Epithelial cell of esophagus (primary cell): ENCODE measurements at regions not wholly inside any gene's neighbourhood (a gene's known extent, or its start where the extent isn't known, plus 50 kb on each side); places are given as distances from the start of the nearest gene placed in this dataset.

Source experiments
- DNase-seq: peaks from one replicate; pipeline ENCODE4 v3.0.0; 2010; ENCODE audit warnings: low read depth
- H3K4me3 ChIP-seq: 2 replicates; pipeline ENCODE4 v1.5.1; 2011; ENCODE audit warnings: mild to moderate bottlenecking, low read length, control low read depth
- TF ChIP-seq, protein P1 (sequence below): IDR thresholded peaks from 2 replicates; pipeline ENCODE4 v1.5.1; 2011; ENCODE audit warnings: low read depth, mild to moderate bottlenecking, low read length, control low read depth, inconsistent platforms; ENCODE audit not compliant: insufficient read depth; ENCODE audit errors: missing control alignments

DNA sequence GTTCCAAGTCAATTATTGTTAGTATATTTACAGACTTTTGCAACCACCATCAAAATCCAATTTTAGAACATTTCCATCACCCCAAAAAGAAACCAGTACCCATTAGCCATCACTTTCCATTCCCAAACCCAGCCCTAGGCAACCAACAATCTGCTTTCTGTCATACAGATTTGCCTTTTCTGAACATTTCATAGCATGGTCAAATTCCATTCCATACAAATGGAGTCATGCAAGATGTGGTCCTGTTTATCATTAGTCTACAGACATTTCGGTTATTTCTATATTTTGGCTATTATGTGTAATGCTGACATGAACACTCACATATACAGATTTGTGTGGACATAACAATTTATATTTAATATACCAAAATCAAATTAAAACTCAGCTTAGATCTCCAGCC is 508.7 kb downstream of the ZNF674 start:
- H3K4me3 ChIP-seq, result no peak overlapping the region
- no peak for DNase-seq
- TF ChIP-seq, protein P1, sequence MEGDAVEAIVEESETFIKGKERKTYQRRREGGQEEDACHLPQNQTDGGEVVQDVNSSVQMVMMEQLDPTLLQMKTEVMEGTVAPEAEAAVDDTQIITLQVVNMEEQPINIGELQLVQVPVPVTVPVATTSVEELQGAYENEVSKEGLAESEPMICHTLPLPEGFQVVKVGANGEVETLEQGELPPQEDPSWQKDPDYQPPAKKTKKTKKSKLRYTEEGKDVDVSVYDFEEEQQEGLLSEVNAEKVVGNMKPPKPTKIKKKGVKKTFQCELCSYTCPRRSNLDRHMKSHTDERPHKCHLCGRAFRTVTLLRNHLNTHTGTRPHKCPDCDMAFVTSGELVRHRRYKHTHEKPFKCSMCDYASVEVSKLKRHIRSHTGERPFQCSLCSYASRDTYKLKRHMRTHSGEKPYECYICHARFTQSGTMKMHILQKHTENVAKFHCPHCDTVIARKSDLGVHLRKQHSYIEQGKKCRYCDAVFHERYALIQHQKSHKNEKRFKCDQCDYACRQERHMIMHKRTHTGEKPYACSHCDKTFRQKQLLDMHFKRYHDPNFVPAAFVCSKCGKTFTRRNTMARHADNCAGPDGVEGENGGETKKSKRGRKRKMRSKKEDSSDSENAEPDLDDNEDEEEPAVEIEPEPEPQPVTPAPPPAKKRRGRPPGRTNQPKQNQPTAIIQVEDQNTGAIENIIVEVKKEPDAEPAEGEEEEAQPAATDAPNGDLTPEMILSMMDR, result no peak

DNA sequence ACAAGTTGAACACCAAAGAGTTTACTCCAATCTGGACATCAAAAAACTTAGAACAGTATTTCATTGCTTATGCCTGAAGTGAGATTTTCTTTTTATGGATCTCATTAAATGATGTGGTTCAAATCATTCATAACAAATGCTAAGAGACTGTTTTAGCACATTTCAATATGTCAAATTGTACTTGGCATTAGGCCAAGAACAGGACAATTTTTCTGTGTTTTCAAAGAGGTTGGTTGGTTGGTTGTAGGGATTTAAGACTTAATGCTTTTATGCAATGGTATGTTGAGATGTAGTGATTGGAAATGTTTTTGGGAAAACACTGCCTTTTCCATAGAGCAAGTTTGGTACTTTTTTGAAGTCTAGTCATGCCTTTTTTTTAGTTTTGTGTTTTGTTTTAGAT is 510.4 kb downstream of the ZNF674 start:
- TF ChIP-seq, protein P1, result no peak
- no peak for DNase-seq
- H3K4me3 ChIP-seq, result no peak overlapping the region

DNA sequence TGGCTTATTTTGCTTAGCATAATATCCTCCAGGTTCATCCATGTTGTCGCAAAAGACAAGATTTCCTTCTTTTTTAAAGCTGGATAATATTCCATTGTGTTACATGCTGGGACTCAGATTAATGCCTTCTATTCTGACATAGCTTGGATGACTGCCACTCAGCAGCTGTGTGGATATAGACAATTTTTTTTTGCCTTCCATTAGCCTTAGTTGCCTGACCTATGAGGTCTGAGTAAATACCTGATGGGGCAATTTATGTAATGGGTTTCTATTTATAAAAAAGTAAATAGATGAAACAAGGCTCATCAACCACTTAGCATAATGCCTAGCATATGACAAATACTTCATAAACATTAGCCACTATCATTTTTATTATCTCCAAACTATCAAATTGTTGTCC is 515.4 kb downstream of the ZNF674 start:
- TF ChIP-seq, protein P1, result no peak
- DNase-seq, result peak; percentile 39
- no peak overlapping the region for H3K4me3 ChIP-seq

DNA sequence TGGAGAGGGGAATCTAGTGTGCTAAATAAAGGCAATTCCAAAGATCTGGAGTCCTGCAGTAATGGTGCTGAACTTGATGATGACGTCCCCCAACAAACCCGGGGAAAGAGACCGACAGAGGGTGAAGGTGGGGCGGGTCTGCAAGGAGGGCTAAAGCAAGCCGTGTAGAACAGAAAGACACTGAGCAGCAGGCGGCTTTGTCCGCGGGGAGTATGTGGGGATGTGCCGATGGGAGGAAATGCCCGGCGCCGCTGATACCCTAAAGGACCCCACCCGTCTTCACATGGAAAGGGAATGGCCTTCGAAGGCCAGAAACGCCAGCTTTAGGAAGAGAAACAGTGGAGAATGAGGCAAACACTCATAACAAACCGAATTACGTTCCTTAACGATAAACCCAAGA is 528.9 kb downstream of the ZNF674 start:
- TF ChIP-seq, protein P1, result no peak
- no peak for DNase-seq
- H3K4me3 ChIP-seq, result no peak overlapping the region

DNA sequence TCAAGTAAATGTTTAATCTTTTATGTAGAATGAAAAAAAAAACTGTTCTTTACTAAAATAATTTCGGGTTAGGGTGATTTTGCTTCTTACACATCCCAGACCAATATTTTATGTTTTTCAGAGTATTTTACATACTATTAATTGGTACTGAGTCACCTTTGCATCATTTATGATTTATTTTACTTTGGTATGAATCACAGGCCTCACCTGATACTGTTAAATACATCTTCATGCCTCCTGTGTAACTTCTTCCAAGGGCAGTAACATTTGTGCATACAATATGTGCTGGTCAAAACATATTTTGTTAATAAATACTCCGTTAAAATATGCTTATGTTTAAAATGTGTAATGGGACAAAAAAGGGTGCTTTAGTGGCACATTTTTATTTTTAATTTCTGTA is 529.6 kb downstream of the ZNF674 start:
- TF ChIP-seq, protein P1, result no peak
- peak; percentile 15 for DNase-seq
- no peak overlapping the region for H3K4me3 ChIP-seq

DNA sequence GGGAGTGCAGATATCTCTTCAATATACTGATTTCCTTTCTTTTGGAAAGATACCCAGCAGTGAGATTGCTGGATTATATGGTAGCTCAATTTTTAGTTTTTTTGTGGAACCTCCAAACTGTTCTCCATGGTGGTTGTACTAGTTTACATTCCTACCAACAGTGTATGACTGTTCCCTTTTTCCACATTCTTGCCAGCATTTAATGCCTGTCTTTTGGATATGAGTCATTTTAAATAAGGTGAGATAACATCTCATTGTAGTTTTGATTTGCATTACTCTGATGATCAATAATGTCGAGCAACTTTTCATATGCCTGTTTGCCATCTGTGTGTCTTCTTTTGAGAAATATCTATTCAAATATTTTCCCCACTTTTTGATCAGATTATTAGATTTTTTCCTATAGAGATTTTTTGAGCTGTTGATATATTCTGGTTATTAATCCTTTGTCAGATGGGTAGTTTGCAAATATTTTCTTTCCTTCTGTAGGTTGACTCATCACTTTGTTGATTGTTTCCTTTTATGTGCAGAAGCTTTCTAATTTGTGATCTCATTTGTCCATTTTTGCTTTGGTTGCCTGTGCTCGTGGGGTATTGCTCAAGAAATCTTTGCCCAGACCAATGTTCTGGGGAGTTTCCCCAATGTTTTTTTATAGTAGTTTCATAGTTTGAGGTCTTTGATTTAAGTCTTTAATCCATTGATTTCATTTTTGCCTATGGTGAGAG is 552.7 kb downstream of the ZNF674 start:
- peak; percentile 16 for DNase-seq
- no peak overlapping the region for H3K4me3 ChIP-seq
- TF ChIP-seq, protein P1, result no peak

DNA sequence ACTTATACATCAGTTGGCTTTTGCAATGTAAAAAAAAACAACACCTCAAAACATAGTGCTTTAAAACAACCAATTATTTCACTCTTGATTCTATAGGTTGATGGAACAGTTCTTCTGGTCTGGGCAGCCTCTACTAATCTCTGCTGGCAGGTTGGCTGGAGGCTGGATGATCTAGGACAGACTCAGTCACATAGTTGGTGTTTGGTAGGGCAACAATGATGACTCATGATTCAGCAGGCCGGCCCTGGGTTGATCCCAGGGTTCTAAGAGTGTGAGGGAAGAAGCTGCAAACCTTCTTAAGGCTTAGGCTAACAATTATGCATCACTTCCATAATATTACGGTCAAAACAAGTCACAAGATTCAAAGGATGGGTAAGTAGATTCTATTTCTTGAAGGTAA is 558.2 kb downstream of the ZNF674 start:
- no peak overlapping the region for H3K4me3 ChIP-seq
- TF ChIP-seq, protein P1, result no peak
- DNase-seq, result peak; percentile 37
